ENCODE measurements at regions not wholly inside any gene's neighbourhood (a gene's known extent, or its start where the extent isn't known, plus 50 kb on each side); places are given as distances from the start of the nearest gene placed in this dataset.
A peak's percentile ranks its signal among the peaks of the same experiment; 100 is the strongest.
"Not testable (repeated sequence)": the region's sequence is repeated elsewhere in the genome, so short reads cannot be mapped to it uniquely, and the experiment has no call there.

GRCh38 chr4:107562316-107562715 lies 157.7 kb downstream of the PAPSS1 start:
- DNase-seq (ENCODE audit: low read depth), result no peak

- no peak for DNase-seq (ENCODE audit: low read depth)
Observed at GRCh38 chr4:107561481-107561880, 158.6 kb downstream of the PAPSS1 start.

- DNase-seq (ENCODE audit: low read depth), result no peak
Observed at GRCh38 chr4:107559653-107560052, 160.4 kb downstream of the PAPSS1 start.

- no peak for DNase-seq (ENCODE audit: low read depth)
Observed at GRCh38 chr4:107552306-107552705, 167.7 kb downstream of the PAPSS1 start.

GRCh38 chr4:107548211-107548905 lies 171.7 kb downstream of the PAPSS1 start:
- DNase-seq (ENCODE audit: low read depth), result peak; percentile 16

- DNase-seq (ENCODE audit: low read depth), result no peak
Observed at GRCh38 chr4:107546638-107547037, 173.4 kb downstream of the PAPSS1 start.

- no peak for DNase-seq (ENCODE audit: low read depth)
Observed at GRCh38 chr4:107541511-107541910, 178.5 kb downstream of the PAPSS1 start.

- no peak for DNase-seq (ENCODE audit: low read depth)
Observed at GRCh38 chr4:107531927-107532326, 188.1 kb downstream of the PAPSS1 start.

GRCh38 chr4:107520368-107520767 lies 199.7 kb downstream of the PAPSS1 start:
- DNase-seq (ENCODE audit: low read depth), result no peak

- peak; percentile 43 for DNase-seq (ENCODE audit: low read depth)
Observed at GRCh38 chr4:107519053-107519452, 201.0 kb downstream of the PAPSS1 start.

GRCh38 chr4:107518076-107518475 lies 202.0 kb downstream of the PAPSS1 start:
- no peak for DNase-seq (ENCODE audit: low read depth)

GRCh38 chr4:107512549-107512948 lies 207.5 kb downstream of the PAPSS1 start:
- no peak for DNase-seq (ENCODE audit: low read depth)

- DNase-seq (ENCODE audit: low read depth), result no peak
Observed at GRCh38 chr4:107509615-107510014, 210.4 kb downstream of the PAPSS1 start.

- DNase-seq (ENCODE audit: low read depth), result no peak
Observed at GRCh38 chr4:107500551-107500950, 219.5 kb downstream of the PAPSS1 start.

GRCh38 chr4:107497054-107497453 lies 223.0 kb downstream of the PAPSS1 start:
- DNase-seq (ENCODE audit: low read depth), result no peak

GRCh38 chr4:107492566-107492965 lies 227.5 kb downstream of the PAPSS1 start:
- DNase-seq (ENCODE audit: low read depth), result no peak

GRCh38 chr4:107490116-107490515 lies 229.9 kb downstream of the PAPSS1 start:
- DNase-seq (ENCODE audit: low read depth), result no peak

- DNase-seq (ENCODE audit: low read depth), result not testable (repeated sequence)
Observed at GRCh38 chr4:107483621-107484020, 236.4 kb downstream of the PAPSS1 start.

GRCh38 chr4:107482546-107482945 lies 237.5 kb downstream of the PAPSS1 start:
- DNase-seq (ENCODE audit: low read depth), result no peak

- no peak for DNase-seq (ENCODE audit: low read depth)
Observed at GRCh38 chr4:107478327-107478980, 241.6 kb downstream of the PAPSS1 start.

GRCh38 chr4:107473126-107473525 lies 246.9 kb downstream of the PAPSS1 start:
- no peak for DNase-seq (ENCODE audit: low read depth)

GRCh38 chr4:107472265-107472948 lies 247.6 kb downstream of the PAPSS1 start:
- DNase-seq (ENCODE audit: low read depth), result no peak

- no peak for DNase-seq (ENCODE audit: low read depth)
Observed at GRCh38 chr4:107470173-107470572, 249.9 kb downstream of the PAPSS1 start.
